ENCODE measurements at regions not wholly inside any gene's neighbourhood (a gene's known extent, or its start where the extent isn't known, plus 50 kb on each side); places are given as distances from the start of the nearest gene placed in this dataset.

DNA sequence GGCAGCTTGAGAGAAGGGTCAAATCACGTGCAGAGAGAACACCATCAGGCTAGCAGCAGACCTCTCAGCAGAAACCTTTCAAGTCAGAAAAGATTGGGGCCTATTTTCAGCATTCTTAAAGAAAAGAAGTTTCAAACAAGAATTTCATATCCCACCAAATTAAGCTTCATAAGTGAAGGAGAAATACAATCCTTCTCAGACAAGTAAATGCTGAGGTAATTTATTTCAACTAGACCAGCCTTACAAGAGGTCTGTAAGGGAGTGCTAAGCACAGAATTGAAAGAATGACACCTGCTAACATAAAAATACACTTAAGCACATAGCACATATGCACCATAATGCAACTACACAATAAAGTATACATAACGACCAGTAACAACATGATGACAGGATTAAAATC is 693.9 kb downstream of the NYAP2 start:
- DNase-seq: no peak
- intact Hi-C loops (cut with micrococcal nuclease; ENCODE audit: unreplicated experiment): no loop called here
- Mint-ChIP-seq H3K27ac (ENCODE audit: unreplicated experiment) (no peak overlapping the region), H3K9me3 (ENCODE audit: low read depth, unreplicated experiment) (peaks cover 7% of the 10 kb centered on the region), H3K36me3 (ENCODE audit: insufficient read depth, unreplicated experiment) (no peaks in the 10 kb centered on the region), H3K4me1 (ENCODE audit: low read depth, unreplicated experiment) (no peaks in the 10 kb centered on the region), H3K4me3 (ENCODE audit: low read depth, unreplicated experiment) (no peak overlapping the region), H3K27me3 (ENCODE audit: unreplicated experiment) (no peaks in the 10 kb centered on the region)
- TF ChIP-seq, protein P1, sequence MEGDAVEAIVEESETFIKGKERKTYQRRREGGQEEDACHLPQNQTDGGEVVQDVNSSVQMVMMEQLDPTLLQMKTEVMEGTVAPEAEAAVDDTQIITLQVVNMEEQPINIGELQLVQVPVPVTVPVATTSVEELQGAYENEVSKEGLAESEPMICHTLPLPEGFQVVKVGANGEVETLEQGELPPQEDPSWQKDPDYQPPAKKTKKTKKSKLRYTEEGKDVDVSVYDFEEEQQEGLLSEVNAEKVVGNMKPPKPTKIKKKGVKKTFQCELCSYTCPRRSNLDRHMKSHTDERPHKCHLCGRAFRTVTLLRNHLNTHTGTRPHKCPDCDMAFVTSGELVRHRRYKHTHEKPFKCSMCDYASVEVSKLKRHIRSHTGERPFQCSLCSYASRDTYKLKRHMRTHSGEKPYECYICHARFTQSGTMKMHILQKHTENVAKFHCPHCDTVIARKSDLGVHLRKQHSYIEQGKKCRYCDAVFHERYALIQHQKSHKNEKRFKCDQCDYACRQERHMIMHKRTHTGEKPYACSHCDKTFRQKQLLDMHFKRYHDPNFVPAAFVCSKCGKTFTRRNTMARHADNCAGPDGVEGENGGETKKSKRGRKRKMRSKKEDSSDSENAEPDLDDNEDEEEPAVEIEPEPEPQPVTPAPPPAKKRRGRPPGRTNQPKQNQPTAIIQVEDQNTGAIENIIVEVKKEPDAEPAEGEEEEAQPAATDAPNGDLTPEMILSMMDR (IDR thresholded peaks at IDR 0.05; ENCODE audit: unreplicated experiment): no peak
- CTCF ChIA-PET: interaction anchor here (0.9 kb wide), 1 partner anchor 9 kb away, joined by 4 read pairs; no protein-coding TSS in a partner anchor
- BruUV-seq (replicated peaks): no TSS peak

GRCh38 chr2:226088366-226088674 is 688.8 kb downstream of the NYAP2 start:
- BruUV-seq (replicated peaks): no TSS peak
- CTCF ChIA-PET: no interaction called here

GRCh38 chr2:226087505-226088365 is 688.2 kb downstream of the NYAP2 start:
- Mint-ChIP-seq H3K9me3 (ENCODE audit: low read depth, unreplicated experiment) (peaks cover 5% of the 10 kb centered on the region), H3K4me3 (ENCODE audit: low read depth, unreplicated experiment) (no peak overlapping the region)
- intact Hi-C loops (cut with micrococcal nuclease; ENCODE audit: unreplicated experiment): no loop called here

More at GRCh38 chr2:226088366-226088674, 688.8 kb downstream of the NYAP2 start:
- TF ChIP-seq, protein P1 (IDR thresholded peaks at IDR 0.05; ENCODE audit: unreplicated experiment): no peak
- H3K4me3 Mint-ChIP-seq (ENCODE audit: low read depth, unreplicated experiment): no peak overlapping the region
- no peak for DNase-seq
- H3K9me3 Mint-ChIP-seq (ENCODE audit: low read depth, unreplicated experiment): peaks cover 7% of the 10 kb centered on the region
- H3K27me3 Mint-ChIP-seq (ENCODE audit: unreplicated experiment): no peaks in the 10 kb centered on the region
- no peaks in the 10 kb centered on the region for H3K36me3 Mint-ChIP-seq (ENCODE audit: insufficient read depth, unreplicated experiment)
- intact Hi-C loops (cut with micrococcal nuclease; ENCODE audit: unreplicated experiment): no loop called here
- no peak overlapping the region for H3K27ac Mint-ChIP-seq (ENCODE audit: unreplicated experiment)
- H3K4me1 Mint-ChIP-seq (ENCODE audit: low read depth, unreplicated experiment): no peaks in the 10 kb centered on the region

GRCh38 chr2:226087051-226087450 is 687.5 kb downstream of the NYAP2 start:
- Mint-ChIP-seq H3K27ac (ENCODE audit: unreplicated experiment) (no peak overlapping the region), H3K27me3 (ENCODE audit: unreplicated experiment) (no peaks in the 10 kb centered on the region), H3K4me1 (ENCODE audit: low read depth, unreplicated experiment) (no peaks in the 10 kb centered on the region), H3K4me3 (ENCODE audit: low read depth, unreplicated experiment) (no peak overlapping the region), H3K9me3 (ENCODE audit: low read depth, unreplicated experiment) (peaks cover 5% of the 10 kb centered on the region), H3K36me3 (ENCODE audit: insufficient read depth, unreplicated experiment) (no peaks in the 10 kb centered on the region)
- no TSS peak for BruUV-seq (replicated peaks)
- intact Hi-C loops (cut with micrococcal nuclease; ENCODE audit: unreplicated experiment): no loop called here
- no peak for DNase-seq
- TF ChIP-seq, protein P1 (IDR thresholded peaks at IDR 0.05; ENCODE audit: unreplicated experiment): no peak
- CTCF ChIA-PET: no interaction called here

More at GRCh38 chr2:226087505-226088365, 688.2 kb downstream of the NYAP2 start:
- H3K4me1 Mint-ChIP-seq (ENCODE audit: low read depth, unreplicated experiment): no peaks in the 10 kb centered on the region
- no peak overlapping the region for H3K27ac Mint-ChIP-seq (ENCODE audit: unreplicated experiment)
- no TSS peak for BruUV-seq (replicated peaks)
- TF ChIP-seq, protein P1 (IDR thresholded peaks at IDR 0.05; ENCODE audit: unreplicated experiment): no peak
- no peak for DNase-seq
- H3K27me3 Mint-ChIP-seq (ENCODE audit: unreplicated experiment): no peaks in the 10 kb centered on the region
- CTCF ChIA-PET: no interaction called here
- H3K36me3 Mint-ChIP-seq (ENCODE audit: insufficient read depth, unreplicated experiment): no peaks in the 10 kb centered on the region

All from Calu3 (cell line).